SKM-1 treated with dmso at 0.1 percent for 144 hours (cell line): ENCODE measurements at regions not wholly inside any gene's neighbourhood (a gene's known extent, or its start where the extent isn't known, plus 50 kb on each side); places are given as distances from the start of the nearest gene placed in this dataset.

Source experiments
- DNase-seq: peaks from one replicate; lab custom pipeline; 2025; ENCODE audit not compliant: unreplicated experiment; lab: John Stamatoyannopoulos, UW

DNA sequence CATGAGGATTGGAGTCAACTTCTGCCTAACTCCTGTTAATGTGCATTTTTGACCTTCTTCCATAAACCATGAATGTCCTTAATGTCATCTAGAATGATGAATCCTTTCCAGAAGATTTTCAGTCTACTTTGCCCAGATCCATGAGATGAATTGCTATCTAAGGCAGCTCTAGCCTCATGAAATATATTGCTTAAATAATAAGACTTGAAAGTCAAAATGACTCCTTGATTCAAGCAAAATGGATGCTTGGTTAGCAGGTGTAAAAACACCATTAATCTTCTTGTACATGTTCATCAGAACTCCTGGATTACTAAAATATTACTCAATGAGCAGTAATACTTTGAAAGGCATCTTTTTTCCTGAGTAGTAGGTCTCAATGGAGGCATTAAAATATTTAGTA lies 238.5 kb upstream of the ZC3H12C start:
- DNase-seq: no peak

DNA sequence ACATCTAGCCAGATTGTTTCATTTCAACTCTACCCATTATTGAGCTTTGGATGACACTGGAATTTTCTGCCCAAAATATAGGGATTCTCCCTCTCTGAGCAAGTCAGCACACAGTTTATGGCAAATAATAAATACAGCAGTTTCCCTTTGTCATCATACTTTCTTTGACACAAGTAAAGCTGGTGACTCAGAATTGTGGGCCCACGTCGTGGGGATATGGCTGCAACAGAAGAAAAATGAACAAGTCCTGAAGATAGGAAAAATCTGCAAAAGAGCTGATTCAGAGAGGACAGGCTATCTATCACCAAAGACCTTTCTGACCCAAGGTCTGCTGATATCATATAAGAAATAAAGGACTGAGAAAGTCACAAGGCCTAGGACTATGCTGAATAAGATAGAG lies 236.3 kb upstream of the ZC3H12C start:
- DNase-seq: no peak

DNA sequence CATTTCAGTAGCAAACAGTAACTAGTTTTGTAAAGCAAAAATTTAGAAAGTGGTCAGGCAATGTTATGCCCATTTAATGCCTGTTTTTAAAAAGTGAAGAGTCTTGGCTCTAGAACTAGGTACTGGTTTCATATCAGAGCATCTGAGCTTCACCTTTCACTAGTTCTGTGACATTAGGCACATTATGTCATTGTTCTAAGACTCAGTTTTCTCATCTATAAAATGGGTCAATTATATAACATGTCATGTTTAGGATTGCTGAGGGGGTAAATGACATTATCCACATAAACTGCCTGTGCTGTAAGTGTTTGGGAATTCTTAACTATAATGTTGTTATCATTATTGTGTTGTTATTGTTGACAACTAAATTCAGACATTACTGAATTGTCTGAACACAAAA lies 235.6 kb upstream of the ZC3H12C start:
- no peak for DNase-seq

DNA sequence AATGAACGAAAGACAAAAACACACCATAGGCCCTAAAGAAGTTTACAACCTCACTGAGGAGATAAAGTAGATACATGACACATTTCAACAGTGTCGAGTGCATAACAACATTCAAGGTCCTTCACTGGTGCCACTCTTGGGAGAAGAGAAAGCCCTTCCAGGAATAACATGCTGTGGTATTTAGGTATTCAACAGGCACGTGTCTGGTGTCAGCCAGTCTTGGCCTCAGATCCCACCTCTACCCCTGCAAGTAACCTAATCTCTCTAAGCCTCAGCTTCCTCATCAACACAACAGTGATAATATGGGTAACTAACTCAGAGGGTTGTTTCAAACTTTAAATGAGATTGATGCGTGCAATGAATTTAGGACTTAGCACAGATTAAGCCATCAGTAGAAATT lies 235.0 kb upstream of the ZC3H12C start:
- no peak for DNase-seq

DNA sequence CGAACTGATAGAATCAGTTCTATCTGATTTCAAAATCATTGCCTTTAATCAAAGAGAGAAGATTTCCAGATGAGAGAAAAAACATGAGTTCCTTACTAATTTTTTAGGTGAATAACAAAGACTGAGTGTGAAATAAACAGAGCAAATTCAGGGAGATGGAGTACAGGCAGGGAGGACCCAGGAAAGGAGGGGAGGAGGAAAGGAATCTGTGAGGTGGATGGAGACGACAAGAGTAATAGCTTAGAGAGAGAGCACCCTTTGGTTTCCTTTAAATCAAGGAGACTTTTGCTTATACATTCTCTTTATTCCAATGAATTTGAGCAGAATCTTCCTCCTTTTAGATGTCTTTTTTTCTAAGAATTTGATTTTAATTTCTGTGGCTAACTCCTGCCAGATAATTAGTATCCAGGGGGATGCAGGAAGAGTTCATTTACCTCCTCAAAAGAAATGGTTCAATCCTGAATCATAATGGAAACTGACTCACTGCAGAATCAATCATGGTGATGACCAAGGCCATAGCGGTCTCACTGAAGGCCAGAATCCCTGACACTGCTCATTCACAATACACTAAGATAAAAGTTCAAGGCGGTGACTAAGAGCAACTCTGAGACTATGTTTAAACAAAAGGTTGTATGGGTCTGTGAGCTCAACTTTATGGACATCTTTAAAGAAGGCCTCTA lies 234.0 kb upstream of the ZC3H12C start:
- DNase-seq: no peak

DNA sequence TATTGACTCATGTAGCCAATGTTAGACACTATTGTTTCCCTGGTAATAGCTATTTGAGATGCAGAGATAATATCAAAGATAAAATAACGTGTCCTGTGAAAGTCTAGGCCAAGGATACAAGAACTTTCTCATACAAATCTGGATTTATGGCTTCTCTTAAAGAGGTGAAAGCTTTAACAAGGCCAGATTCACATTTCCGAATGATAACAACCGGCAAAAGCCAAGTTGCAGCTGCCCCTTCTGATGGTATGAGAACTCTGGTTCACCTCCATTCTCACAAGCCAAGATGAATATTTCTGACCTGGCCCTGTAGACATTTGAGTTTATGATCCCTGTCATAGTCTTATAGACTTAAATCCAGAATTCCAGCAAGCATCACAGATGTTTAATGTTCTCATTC lies 230.4 kb upstream of the ZC3H12C start:
- DNase-seq: no peak

DNA sequence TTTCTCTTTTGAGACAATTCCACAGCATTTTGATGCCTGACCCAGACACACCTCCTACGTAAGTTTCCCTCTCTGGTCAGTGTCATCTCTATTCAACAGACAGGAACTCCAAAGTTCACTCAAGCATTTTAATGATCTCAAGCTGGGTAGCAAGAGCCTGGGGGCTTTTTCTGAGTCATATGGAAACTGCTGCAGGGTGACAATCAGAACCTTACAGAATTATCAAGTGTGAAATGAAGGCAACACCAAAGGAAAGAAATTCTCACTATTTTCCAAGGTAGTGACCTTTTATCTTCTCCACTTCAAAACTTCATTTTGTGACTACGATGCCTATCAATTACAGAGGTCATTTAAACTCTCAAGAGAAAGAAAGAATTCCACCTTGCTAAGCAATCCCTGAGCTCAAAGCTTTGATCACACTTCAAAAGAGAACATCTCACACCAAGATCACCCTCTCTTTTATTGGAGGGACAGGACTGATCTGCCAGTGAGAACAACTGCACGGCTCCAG lies 229.0 kb upstream of the ZC3H12C start:
- DNase-seq: no peak

DNA sequence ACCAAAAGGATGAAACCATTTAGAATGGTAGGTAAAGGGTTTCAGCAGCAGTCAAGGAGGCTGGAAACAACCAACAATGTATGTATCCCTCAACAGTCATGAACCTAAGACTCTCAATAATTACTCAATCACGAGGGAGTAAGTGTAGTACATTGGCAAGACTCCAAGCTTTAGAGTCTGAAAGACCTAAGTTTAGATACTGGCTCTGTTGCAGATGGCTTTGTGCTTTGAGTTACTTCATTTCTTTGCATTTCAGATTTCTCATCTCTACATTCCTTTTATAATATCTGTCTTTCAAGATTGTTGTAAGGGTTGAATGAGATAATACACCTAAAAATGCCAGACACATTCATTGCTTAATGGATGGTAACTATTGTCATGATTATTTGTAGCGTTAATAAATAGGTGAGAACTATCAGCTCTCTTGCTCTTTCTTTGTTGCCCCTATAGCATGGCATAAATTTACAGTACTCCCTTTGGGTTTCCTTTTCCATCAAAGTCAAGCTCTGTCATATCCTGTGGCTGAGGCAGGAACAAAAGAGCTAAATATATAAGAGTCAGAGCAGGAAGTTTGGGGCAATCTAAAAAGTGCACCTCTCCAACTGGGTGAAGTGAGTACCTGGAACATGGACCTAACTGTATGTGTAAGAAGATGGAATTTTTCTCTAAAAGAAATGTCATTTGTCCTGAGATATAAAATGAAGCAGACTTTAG lies 228.2 kb upstream of the ZC3H12C start:
- DNase-seq: no peak

DNA sequence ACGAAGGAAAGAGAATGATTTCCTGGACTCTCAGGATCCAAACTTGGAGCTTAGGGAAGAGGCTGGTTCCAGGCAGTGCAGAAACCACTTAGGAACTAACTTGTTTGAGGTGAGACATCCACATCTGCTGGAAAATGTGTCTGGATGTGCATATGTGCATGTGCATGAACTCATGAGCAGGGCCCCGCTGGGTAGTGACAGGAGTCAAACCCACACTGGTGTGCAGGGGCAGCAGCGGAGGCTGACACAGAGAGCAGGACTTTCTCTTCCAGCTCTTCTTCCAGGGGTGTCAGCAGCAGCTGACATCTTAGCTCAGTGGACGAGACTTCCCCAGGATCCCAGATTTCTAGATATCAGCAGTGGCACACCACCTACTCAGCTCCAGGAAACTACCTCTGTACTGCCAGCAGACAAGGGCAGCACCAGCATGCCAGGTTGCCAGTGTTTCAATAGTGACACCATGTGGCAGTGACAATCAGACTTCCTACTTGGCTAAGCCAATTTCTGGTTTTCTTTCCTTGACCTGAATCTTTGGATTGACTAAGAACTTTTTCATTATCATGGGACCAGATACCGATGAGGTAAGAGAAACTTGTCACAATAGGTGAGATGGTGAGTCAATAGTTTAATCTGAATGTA lies 227.5 kb upstream of the ZC3H12C start:
- DNase-seq: no peak

DNA sequence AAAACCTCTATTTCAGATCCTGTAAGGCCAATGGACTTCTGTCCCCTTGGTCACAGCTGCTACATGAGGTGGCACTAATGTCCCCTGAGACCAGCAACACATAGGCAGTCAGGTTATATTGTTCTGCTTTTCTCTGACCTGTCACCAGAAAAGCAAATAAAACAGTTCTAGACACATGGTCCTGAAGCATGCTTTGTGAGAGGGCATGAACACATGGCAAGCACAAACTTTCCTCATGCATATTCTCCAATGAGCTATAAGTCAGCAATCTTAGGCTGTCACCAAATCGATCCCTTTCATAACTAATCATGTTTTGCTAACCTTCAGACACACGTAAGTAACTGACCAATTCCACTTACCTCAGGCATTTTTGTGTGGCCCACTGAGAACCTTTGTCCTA lies 225.4 kb upstream of the ZC3H12C start:
- no peak for DNase-seq

DNA sequence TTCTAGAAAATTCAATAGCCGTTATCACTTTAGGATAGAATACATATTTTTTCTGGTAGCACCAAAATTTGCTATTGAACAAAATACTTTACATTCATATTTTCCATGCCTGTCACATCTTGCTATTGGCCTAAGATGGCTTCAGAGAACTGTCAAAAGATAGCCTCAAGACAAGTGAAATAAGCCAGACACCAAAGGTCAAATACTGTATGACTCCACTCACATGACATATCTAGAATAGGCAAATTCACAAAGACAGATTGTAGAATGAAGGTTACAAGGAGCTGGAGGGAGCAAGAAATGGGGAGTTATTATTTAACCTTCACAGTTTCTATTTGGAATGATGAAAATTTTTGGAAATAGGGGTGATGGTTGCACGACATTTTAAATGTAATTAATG lies 223.7 kb upstream of the ZC3H12C start:
- no peak for DNase-seq

DNA sequence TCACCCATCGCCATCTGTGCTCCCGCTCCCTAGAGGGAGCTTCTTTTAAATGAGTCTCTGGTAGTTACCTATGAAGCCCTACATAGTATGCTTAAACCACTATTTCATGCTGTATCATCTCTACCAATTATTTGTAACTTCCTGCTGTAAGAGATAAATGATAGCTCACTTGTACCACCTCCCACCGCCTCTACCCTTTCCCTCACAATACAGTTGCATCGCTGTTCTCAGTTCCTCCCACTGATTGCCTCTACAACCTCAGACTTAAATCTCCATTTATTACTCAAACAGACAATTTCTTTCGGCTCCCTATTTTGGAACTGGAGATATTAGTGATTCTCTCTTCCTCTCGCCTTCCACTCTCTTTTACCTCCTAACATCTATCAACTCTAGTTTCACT lies 222.9 kb upstream of the ZC3H12C start:
- no peak for DNase-seq

DNA sequence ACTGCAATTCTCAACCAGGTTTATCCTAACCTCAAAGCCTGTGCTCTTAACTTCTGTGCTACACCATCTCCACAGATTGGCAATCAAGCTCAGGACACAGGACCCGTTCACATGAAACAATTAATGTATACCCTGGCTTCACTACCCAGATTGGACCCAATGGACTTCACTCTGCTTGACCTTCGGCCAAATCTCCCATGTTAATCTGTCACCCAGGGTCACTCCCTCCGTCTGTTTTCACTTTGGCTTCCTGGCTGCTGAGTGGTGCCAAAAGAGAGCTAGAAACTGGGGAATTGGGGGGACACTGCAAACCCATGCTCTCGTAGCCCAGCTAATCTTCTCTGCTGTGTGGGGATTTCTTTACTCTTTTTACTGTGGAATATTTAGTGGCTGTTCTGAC lies 216.1 kb upstream of the ZC3H12C start:
- no peak for DNase-seq

DNA sequence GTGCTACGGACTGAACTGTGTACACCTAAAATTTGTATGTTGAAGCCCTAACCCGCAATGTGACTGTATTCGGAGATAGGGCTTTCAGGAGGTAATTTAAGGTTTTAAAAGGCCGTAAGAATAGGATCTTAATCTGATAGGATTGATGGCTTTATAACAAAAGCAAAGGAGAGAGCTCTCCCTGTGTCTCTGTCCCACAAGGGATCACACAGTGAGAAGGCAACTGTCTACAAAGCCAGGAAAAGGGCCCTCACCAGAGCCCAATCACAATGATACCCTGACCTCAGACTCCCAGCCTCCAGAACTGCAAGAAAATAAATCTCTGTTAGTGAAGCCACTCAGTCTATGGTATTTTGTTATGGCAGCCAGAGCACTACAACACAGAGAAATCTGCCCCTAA lies 208.7 kb upstream of the ZC3H12C start:
- no peak for DNase-seq

DNA sequence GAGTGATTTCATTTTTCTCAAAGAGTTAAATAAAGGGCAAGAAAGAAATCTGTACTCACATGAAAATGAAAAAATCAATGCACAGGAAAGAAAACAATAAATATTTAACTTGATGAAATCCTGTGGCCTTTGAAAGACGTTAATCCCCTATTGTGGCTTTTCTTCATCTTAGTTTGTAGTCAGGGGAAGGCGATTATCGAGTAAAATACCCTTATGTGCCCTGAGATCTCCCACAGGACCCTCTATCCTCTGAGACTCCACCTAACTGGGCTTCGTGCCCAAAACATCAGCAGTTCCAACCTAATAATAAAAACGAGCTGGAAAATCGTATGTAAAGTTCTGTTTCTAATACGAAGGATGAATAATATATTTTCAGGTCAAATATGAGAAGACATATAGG lies 208.2 kb upstream of the ZC3H12C start:
- no peak for DNase-seq

DNA sequence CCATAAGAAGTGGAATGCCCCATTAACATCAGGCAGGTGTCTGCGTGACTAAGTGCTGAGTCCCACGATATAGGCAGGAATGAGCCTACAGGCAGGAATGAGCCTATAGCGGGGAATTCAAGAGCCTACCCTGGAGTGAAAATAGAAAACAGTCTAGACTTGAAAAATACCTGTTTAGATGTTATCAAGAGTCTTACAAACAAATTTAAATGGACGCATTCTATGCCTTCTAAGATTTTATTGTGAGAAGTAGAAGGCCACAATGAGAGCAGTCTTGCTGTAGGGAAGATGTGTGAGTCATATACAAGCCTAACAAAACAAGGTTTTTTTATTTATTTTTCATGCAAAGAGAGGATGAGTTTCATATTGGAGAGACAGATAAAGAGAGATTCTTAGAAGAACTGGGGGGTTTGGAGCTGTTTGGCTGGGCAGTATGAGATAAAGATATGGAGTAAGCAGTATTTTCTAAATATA lies 200.8 kb upstream of the ZC3H12C start:
- no peak for DNase-seq

DNA sequence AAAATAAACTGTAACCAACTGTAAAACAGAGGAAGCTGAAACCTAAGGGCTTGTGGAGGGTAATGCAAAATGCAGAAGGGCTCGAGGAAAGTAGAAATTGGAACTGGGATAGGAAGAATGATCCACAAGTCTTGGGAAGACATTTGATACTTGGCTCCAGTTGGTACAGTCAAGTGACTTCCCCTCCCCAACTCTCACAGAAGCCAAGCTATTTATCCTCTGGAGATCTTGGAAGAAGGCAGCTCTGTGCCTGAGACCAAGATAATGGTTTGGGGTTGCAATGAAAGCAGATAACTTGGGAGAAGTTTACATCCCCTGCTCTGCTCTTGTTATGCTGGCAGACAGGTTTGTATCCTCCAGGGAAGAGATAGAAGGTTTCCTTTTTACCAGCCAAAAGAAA lies 198.9 kb upstream of the ZC3H12C start:
- no peak for DNase-seq

DNA sequence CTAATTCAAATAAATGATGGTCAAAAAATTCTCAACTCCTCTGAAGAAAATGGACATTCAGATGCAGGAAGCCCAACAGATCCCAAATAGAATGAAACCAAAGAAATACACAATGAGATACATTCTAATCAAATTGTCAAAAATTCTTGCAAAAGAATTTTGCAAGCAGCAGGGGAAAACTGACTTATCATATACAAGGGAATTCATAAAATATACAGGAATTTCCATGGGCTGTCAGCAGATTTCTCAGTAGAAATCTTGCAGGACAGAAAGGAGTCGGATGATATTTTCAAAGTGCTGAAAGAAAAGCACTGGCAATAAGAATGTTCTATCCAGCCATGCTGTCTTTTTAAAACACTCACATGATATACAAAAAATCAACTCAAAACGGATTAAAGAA lies 194.6 kb upstream of the ZC3H12C start:
- DNase-seq: no peak

DNA sequence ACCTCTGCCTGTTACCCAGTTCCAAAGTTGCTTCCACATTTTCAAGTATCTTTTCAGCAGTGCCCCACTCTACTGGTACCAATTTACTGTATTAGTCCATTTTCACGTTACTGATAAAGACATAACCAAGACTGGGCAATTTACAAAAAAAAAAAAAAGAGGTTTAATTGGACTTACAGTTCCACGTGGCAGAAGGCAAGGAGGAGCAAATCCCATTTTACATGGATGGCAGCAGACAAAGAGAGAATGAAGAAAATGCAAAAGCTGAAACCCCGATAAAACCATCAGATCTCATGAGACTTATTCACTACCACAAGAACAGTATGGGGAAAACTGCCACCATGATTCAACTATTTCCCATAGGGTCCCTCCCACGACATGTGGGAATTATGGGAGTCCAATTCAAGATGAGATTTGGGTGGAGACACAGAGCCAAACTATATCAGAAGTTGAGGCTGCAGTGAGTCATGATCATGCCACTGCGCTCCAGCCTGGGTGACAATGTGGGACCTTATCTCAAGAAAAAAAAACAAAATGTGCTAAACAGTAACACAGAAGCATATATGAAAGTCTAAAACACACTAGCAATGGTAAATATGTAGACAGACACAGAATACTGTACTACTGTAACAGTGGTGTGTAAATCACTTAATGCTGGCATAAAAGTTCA lies 190.3 kb upstream of the ZC3H12C start:
- DNase-seq: no peak

DNA sequence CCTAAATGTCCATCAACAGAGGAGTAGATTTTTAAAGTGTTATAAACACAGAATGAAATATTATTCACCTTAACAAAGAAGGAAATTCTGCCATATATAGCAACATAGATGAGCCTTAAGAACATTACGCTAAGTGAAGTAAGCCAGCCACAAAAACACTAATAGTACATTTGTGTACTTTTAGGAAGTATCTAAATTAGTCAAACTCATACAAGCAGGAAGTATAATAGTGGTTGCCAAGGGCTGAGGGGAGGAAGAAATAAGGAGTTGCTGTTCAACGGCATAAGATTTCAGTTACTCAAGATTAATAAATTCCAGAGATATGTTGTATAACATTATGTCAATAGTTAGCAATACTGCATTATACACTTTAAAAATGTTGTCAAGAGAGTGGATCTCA lies 181.7 kb upstream of the ZC3H12C start:
- no peak for DNase-seq

DNA sequence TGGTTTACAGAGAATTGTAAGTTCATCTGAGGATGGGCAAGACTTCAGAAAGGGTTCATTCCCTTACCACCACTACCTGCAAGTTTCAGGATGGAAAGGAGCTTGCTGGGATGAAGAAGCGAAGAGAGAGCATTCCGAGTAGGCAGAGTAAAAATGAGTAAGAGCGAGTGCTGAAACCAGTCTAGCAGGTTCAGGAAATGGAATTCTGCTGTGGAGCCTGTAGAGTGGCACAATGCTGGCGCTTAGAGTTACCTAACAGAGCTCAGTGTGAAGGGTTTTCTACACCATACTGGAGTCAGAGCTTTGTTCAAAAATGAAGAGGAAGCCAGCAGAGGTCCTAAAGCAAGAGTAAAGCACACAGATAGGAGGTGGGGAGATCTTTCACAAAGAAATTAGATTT lies 179.2 kb upstream of the ZC3H12C start:
- no peak for DNase-seq
